Cerebellar cortex (tissue), 1 donor: ENCODE measurements at regions not wholly inside any gene's neighbourhood (a gene's known extent, or its start where the extent isn't known, plus 50 kb on each side); places are given as distances from the start of the nearest gene placed in this dataset.
"Not testable (repeated sequence)": the region's sequence is repeated elsewhere in the genome, so short reads cannot be mapped to it uniquely, and the experiment has no call there.

Experiments
- DNase-seq: peaks from one replicate; pipeline ENCODE4 v3.0.0-alpha.2; 2015; ENCODE audit warnings: low spot score

DNA sequence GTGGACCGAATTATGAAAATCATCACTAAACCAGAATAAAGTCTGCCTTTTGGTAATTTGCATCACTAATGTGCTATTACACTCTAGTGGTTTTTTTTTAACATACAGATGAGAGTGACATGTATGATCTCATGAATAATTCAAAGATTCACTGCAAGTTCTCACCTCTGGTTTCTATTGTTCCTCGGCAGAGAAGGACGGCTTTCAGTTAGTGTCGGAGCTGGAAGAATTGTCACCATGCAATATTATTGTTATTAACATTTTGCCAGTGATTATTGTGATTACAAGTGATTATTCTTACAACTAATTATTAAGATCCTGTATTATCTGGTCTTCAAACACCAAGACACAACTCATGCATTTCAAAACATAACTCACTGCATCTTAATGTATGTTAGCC lies 366.6 kb upstream of the RPS23 start:
- no peak for DNase-seq

DNA sequence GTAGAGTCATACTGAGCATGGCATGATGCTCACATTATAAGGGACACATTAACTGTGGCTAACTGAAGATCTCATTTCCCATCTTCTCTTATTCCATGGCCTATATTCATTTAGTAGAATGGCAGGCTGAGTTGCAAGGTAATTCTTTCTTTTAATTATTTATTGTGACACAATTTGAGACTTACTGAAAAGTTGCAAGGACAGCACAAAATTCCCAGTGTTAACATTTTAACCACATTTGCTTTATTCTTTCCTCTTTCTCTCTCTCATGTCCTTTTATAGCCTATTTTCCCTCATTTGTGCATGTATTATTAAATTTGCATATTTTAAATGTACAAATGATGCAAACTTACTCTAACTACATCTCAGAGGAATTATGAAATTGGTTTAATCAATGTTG lies 366.1 kb upstream of the RPS23 start:
- no peak for DNase-seq

DNA sequence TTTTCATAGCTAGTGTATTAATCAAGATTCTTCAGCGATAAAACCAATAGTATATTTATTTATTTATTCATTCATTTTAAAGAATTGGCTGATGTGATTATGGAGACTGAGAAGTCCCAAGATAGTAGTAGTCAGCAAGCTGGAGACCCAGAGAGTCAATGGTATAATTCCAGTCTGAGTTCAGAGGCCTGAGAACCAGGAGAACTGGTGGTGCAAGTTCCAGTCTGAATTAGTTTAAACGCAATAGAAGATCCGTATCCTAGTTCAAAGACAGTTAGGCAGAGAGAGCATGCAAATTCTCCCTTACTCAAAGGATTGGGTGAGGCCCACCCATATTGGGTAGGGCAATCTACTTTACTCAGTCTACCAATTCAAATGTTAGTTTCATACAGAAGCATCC lies 364.2 kb upstream of the RPS23 start:
- DNase-seq, result no peak

DNA sequence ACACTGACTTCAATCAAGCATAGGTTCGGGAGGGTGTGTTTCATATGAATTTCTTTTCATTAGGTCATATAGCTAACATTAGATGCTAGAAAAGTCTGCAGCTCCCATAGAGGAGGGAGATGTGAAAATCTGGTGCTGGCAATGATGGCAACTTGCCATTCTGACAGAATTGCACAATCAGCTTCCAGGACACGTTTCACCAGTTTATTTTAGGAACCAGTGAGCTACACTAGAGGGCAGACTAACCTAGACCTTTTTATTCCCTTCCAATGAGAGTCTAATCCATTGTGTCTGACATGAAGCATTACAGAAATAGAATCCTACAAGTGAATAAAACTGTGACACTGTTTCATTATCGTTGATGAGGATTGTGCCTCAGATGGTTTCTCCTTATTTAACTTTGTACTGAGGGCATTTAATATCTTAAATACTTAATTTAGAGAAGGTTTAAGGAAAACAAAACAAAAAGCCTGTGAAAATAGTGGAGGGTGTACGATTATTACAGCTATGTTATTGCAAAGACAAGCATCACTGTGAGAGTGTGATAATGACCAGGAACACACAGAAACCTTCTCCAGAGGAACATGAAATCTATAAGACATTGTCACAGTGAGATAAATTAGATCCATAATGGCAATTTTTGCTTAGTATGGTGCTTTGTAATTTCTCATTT lies 363.3 kb upstream of the RPS23 start:
- peak; percentile 79 for DNase-seq

DNA sequence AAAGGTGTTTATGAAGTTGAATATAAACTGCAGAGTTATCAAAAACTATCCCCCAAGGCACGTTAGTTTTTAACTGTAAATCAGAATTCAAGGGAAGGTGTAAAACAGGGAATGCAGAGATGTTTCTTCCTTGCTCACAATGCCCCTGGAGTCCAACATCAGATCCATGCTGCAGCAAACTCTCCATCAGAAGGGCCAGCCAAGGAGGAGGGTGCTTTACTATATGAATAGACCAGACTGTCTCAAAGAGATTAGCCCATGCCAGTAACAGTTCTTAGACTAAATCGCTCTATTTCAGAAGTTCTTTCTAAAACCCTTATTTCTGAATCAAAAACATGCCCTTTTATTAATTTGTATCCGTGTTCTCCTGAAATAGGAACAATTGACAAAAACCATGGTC lies 362.8 kb upstream of the RPS23 start:
- DNase-seq, result peak; percentile 16

DNA sequence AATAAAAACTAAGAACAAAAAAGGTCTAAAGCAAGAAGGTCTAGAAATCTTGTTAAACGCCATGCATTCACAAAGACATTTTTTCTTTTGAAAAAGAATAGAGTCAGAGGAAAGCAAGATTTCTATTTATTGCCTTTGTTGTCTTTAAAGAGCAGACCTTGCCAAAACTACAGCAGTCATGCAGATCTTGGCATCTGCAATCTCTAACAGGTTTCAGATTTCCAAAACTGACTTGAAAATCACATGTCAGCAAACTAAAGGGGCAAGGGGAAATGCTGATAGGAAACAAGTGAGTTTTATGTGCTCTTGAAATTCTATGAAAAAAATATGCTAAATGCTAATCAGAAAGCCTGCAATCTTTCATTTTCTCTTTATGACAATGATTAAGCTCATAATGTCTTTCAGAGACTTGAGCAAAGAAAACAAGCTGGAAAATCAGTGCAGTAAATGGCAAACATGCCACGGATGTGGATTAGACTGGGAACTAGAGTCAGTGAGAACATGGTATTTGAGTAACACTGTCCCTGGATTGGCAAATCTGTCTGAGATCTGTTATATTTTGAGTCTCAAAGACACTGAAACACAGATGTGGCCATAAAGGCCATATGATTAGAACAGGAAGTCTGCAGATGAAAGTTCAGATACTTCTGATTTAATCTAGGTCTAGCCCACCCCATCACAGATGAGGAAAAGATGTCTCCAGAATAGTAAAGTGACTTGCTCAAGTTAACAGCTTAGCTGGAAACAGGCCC lies 361.4 kb upstream of the RPS23 start:
- DNase-seq, result no peak

DNA sequence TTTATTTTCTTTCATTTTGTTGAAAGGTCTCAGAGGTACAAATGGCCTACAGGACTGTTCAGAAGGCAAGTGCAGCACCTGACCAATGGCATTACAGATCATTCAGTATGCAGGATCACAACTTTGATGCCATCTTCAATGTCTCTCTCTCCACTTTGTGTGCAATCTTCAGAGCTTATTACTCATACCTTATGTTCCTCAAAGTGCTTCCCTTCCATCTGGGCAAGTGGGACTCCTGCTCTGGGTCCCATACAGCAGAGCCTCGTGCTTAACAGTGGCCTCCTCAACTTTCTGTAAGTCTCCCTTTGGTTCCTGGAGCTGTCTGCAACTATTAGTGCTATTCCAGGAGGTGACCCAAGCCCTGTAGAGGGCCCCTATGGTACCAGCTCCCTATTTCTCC lies 358.4 kb upstream of the RPS23 start:
- no peak for DNase-seq

DNA sequence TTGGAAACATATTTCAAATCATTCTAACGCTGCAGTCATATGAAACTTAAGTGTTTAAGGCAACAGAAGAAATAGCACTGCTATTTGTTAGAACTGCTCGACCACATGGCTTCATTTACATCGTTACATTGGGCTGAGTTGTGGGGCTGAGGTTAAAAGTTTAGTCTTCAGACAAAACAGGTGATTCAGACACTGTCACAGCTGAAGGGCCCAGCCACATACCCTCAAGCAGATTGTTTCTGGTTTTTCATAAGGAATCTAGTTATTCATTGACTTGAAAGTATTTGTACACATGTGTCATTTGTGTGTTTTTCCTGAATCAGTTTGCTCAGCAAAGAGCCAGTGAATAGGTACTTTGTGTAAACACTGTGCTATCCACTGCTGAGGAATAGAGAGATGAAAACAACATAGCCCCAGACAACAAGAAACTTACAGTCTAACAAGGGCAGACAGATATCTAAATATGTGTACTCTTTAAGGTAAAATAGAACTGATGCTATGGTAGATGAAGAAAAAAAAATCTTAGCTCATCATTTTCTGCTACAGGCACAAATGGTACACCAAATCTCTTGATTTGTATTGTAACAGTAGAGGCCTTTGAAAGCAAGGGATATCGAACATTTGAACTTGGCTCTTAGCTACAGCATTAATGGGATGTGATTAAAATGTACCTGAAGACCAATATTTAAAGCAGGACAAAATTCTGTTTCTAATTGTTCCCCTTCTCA lies 357.6 kb upstream of the RPS23 start:
- no peak for DNase-seq

DNA sequence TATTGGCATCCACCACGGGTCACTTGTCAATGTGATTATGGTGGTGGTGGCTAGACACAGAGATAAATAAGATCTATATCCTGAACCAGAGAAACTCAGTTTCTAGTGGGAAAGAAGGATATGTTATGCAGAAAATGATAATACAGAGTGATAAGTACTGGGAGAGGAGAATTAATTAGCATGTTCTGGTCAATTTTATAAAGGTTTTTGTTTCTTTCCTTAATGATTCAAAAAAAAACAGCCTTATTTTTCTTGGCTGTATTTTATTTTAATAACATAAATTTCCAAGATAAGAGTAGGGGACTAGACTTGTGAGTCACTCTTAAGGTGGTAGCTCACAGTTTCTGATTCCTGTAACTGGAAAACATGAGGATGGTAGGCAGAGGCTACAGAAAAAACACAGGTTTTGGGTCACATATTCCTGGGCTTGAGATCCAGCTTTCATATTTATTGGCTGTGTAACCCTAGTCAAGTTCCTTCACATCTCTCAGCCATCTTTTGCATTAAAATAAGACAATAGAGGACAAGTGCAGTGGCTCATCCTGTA lies 350.3 kb upstream of the RPS23 start:
- no peak for DNase-seq

DNA sequence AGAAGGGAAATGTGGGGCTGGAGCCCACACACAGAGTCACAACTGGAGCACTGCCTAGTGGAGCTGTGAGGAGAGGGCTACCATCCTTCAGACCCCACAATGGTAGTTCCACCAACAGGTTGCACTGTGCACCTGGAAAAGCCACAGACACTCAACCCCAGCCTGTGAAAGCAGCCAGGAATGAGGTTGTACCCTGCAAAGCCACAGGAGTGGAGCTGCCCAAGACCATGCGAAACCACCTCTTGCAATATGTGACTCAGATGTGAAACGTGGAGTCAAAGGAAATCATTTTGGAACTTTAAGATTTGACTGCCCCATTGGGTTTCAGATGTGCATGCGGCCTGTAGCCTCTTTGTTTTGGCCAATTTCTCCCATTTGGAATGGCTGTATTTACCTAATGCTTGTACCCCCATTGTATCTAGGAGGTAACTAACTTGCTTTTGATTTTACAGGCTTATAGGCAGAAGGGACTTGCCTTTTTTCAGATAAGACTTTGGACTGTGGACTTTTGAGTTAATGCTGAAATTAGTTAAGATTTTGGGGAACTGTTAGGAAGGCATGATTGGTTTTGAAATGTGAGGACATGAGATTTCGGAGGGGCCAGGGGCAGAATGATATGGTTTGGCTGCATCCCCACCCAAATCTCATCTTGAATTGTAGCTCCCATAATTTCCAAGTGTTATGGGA lies 348.9 kb upstream of the RPS23 start:
- DNase-seq, result not testable (repeated sequence)

DNA sequence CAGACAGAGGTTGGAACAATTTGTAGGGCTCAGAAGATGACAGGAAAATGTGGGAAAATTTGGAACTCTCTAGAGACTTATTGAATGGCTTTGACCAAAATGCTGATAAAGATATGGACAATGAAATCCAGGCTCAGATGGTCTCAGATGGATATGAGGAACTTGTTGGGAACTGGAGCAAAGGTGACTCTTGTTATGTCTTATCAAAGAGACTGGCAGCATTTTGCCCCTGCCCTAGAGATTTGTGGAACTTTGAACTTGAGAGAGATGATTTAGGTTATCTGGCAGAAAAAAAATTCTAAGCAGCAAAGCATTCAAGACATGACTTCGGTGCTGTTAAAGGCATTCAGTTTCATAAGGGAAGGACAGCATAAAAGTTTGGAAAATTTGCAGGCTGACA lies 347.9 kb upstream of the RPS23 start:
- DNase-seq, result not testable (repeated sequence)

DNA sequence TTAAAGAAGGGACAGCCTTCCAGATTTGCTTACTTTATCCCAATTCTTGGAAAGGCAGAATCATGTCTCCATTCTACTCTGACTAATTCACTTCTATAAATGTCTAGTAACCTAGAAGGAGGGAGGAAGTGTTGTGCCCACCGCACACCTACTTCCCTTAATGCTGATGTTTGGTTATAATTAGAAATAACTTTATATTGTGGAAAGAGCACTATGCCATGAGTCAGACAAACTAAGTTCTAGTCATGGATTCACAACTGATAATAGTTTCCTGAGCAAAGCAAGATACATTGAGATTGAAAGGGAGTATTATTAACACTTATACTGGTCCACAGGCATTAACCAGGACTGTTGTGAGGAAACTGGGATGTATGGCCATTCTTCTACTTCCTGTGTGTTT lies 345.9 kb upstream of the RPS23 start:
- DNase-seq, result no peak

DNA sequence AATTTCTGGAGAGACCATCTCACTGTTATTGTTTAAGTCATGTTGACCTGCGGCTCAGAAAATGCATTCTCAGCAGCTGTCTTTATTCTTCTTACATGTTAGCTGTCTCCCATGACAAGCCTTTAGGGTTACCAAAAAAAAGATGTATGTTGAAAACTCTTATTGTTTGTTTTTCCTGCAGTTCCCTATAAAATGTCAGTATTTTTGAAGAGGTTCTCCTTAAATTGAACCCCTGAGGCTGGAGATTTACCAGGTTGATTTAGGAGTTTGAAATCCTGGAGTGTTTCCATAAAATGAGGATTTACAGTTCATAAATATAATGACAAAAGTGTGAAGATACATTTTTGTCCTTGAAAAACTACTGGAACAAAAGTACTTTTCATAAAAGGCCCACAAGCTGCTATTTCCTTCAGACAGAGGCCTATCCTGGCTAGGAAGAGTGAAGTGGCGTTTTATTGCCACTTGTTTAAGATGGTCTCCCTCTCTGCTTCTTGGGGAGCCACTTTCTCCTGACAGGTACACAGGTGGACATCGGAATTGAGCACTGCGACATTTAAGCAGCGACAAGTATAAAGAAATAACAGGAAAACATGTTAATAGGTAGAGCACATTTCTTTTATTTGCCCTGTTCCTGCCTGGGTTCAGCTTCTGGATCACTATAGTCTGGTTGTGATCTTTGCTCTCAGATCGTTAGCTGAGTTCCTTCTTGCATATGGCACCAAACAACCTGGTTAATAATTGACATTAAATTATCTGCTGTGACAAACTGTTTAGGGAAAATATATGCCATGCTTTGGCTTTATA lies 344.8 kb upstream of the RPS23 start:
- no peak for DNase-seq

DNA sequence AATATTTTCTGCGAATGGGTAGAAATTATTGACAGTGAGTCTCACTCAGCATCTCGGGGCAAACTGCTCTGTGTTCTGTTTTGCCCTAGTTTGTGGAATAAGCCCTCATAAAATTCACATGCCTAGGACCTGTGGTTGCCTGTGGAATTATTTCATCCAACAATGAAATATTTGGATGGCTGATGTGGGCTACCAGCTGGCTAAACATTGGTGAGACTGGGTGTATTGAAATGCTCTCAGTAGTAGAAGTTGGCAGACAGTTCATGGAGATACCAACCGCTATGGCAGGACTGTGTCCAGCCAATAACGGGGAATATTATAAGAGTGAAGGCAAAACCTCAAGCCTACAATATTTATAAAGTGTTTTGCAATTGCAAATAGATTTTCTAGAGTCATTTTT lies 344.1 kb upstream of the RPS23 start:
- DNase-seq, result no peak

DNA sequence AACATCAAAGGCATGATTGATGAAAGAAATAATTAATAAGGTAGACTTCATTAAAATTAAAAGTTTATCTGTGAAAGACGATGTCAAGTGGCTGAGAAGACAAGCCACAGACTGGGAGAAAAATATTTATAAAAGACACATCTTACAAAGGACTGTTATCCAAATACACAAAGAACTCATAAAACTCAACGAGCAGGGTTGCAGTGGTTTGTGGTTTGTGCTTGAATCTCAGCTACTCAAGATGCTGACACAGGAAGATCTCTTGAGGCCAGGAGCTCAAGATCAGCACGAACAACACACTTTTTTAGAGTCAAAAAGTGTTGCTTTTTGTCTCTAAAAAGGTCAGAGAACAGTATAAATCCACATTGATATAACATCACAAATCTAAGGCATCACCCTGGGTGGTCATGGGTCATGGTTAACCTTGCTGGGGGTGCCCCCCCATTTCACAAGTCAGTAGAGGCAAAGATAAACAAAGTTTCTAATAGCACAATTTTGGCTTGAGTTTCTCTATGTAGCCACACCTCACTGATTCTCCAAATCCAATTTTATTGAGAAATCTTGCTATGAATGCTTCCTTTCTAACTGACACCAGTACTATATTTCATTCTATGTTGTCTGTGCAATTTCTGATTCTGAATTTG lies 342.9 kb upstream of the RPS23 start:
- no peak for DNase-seq

DNA sequence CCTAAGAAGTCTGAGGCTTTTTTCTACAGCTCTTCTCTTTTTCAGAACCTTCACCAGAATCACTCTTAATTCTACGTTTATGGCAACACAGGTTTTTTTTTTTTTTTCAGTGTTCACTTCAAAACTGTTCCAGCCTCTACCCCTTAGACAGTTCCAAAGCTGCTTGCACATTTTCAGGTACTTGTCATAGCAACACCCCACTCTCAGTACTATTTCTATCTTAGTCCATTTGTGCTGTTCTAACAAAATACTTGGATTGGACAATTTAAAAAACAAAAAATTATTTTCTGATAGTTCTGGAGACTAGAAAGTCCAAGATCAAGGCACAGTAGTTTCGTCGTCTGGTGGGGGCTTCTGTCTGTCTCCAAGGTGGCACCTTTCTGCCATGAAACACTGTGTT lies 340.9 kb upstream of the RPS23 start:
- no peak for DNase-seq

DNA sequence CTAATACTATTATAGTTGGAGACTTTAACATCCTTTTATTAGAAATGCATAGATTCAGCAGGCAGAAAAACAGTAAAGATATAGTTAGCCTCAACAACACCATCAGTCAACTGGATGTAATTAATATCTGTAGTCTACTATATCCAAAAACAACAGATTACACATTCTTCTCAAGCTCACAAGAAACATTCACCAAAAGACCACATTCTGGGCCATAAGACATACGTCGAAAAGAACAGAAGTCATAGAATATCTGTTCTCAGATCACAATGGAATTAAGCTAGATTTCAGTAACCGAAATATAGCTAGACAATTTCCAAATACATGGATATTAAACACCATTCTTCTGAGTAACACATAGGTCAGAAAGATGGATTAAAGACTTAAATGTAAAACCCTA lies 336.6 kb upstream of the RPS23 start:
- no peak for DNase-seq

DNA sequence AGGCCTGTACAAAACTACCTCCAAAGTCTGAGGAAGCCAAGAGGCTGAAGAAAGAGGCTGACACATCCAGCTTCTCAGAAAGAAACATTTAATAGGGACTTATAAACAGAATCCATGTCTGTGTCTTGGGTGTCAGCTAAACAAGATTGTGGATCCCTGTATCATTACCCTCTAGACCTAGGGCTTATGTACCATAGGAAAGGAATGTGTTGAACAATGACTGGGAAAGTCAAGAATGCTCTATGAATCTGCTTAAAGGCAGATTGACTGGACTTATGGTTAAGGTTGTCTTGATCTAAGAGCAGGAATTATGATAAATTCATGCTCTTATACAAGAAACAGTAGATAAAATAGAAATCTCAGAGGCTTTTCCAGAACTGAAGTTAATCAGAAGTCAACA lies 335.7 kb upstream of the RPS23 start:
- no peak for DNase-seq

DNA sequence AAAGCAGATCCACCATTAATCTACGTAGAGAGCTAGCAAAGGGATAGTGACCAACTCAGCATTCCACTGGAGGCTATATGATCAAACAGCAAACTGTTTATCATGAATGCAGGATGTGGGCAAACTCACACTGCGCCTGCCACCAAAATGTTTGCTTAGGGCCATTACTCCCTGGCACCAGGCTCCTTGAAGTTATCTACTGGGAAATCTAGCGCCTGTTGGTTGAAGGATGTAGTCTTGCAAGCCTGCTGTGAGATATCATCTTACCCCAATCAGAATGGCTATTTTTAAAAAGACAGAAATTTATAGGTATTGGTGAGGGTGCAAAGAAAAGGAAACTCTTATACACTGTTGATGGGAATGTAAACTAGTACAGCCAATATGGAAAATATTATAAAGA lies 332.5 kb upstream of the RPS23 start:
- no peak for DNase-seq

DNA sequence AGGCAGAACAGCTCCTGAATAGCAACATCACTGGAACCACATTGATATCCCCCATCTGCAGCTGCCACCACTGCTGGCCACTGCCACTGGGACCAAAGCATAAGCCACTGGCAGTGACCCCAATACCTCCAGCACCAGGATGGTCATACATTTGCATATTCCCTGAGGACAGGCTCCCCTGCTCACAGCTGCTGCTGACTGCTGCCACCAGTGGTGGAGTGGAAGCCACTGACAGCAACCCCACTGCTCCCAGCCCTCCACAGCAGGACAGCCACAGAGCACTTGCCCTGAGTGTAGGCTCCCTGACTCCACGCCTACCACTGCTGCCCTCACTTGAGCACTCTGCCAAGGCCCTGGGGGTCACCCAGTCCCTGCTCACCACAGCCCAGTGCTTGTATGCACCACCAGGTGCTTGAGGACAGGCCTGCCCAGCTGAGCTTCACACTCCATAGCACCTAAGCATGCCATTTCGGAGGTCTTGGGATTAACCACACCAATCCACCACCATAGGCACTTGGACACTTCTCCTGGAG lies 327.4 kb upstream of the RPS23 start:
- DNase-seq, result no peak
